NCI-H1694 (cell line): ENCODE measurements at regions not wholly inside any gene's neighbourhood (a gene's known extent, or its start where the extent isn't known, plus 50 kb on each side); places are given as distances from the start of the nearest gene placed in this dataset.
A peak's percentile ranks its signal among the peaks of the same experiment; 100 is the strongest.

ENCODE experiments used
- DNase-seq: peaks from one replicate; lab custom pipeline; 2025; lab: John Stamatoyannopoulos, UW

GRCh38 chrX:69083801-69084200, 81.5 kb downstream of the PJA1 start:
- no peak for DNase-seq

- DNase-seq = no peak
These were observed 81.9 kb downstream of the PJA1 start for GRCh38 chrX:69083361-69083760.

GRCh38 chrX:69082753-69083150, 82.5 kb downstream of the PJA1 start:
- DNase-seq = no peak

GRCh38 chrX:69082055-69082752, 83.0 kb downstream of the PJA1 start:
- DNase-seq = no peak

GRCh38 chrX:69080855-69081465, 84.3 kb downstream of the PJA1 start:
- DNase-seq = no peak

- DNase-seq = no peak
These were observed 86.0 kb downstream of the PJA1 start for GRCh38 chrX:69079268-69079667.

GRCh38 chrX:69077895-69078455, 87.3 kb downstream of the PJA1 start:
- DNase-seq = no peak

- no peak for DNase-seq
These were observed 89.2 kb downstream of the PJA1 start for GRCh38 chrX:69076088-69076487.

GRCh38 chrX:69074726-69075125, 90.5 kb downstream of the PJA1 start:
- no peak for DNase-seq

GRCh38 chrX:69073721-69074120, 91.5 kb downstream of the PJA1 start:
- DNase-seq = no peak

GRCh38 chrX:69073241-69073640, 92.0 kb downstream of the PJA1 start:
- no peak for DNase-seq

GRCh38 chrX:69072486-69073006, 92.7 kb downstream of the PJA1 start:
- no peak for DNase-seq

- no peak for DNase-seq
These were observed 94.2 kb downstream of the PJA1 start for GRCh38 chrX:69070949-69071650.

GRCh38 chrX:69069876-69070275, 95.4 kb downstream of the PJA1 start:
- DNase-seq = no peak

- no peak for DNase-seq
These were observed 96.2 kb downstream of the PJA1 start for GRCh38 chrX:69069086-69069445.

- no peak for DNase-seq
These were observed 96.8 kb downstream of the PJA1 start for GRCh38 chrX:69068301-69069085.

GRCh38 chrX:69067841-69068240, 97.4 kb downstream of the PJA1 start:
- no peak for DNase-seq

GRCh38 chrX:69066966-69067525, 98.2 kb downstream of the PJA1 start:
- DNase-seq = no peak

GRCh38 chrX:69066021-69066757, 99.1 kb downstream of the PJA1 start:
- DNase-seq = peak; percentile 82

- no peak for DNase-seq
These were observed 99.8 kb downstream of the PJA1 start for GRCh38 chrX:69065451-69065850.

GRCh38 chrX:69063486-69063885, 101.8 kb downstream of the PJA1 start:
- no peak for DNase-seq
